ENCODE measurements at regions not wholly inside any gene's neighbourhood (a gene's known extent, or its start where the extent isn't known, plus 50 kb on each side); places are given as distances from the start of the nearest gene placed in this dataset.

- DNase-seq: no peak
- H3K4me1 Mint-ChIP-seq: peaks cover 0 to 2% (median under 1%) of the 10 kb centered on the region in 4 donors
These were observed 65.7 kb downstream of the BEX3 start for GRCh38 chrX:103441878-103442535.

GRCh38 chrX:103442536-103442901 lies 66.2 kb downstream of the BEX3 start:
- Mint-ChIP-seq H3K27ac (peak overlapping the region in 1 of 7 donors; percentile 39), H3K4me3 (no peak overlapping the region), H3K27me3 (no peaks in the 10 kb centered on the region), H3K36me3 (no peaks in the 10 kb centered on the region), H3K9me3 (no peaks in the 10 kb centered on the region), H3K4me1 (peaks cover 0 to 2% (median under 1%) of the 10 kb centered on the region in 4 donors)
- Histone ChIP-seq H3K4me3 (ENCODE audit: low read length in 2 of 2) (no peak overlapping the region), H3K27ac (ENCODE audit: low read depth, low read length) (no peak overlapping the region), H3K9me3 (ENCODE audit: control insufficient read depth in 1 of 2, low read length in 2 of 2) (no peaks in the 10 kb centered on the region), H3K4me1 (ENCODE audit: insufficient read depth, low read length) (no peaks in the 10 kb centered on the region), H3K27me3 (ENCODE audit: insufficient read depth, low read length) (no peaks in the 10 kb centered on the region), H3K36me3 (ENCODE audit: insufficient read depth, low read length) (no peaks in the 10 kb centered on the region)
- ChIA-PET POLR2A (ENCODE audit: partially characterized antibody) (interaction anchor here (0.6 kb wide), 1 partner anchor 25 kb away, joined by 4 read pairs; no protein-coding TSS in a partner anchor), CTCF (ENCODE audit: partially characterized antibody) (no interaction called here)
- intact Hi-C loops (cut with micrococcal nuclease): no loop called here
- no peak for DNase-seq

More at GRCh38 chrX:103441878-103442535, 65.7 kb downstream of the BEX3 start:
- Mint-ChIP-seq H3K27me3 (no peaks in the 10 kb centered on the region), H3K27ac (no peak overlapping the region), H3K4me3 (no peak overlapping the region), H3K9me3 (no peaks in the 10 kb centered on the region), H3K36me3 (no peaks in the 10 kb centered on the region)
- ChIA-PET CTCF (ENCODE audit: partially characterized antibody) (no interaction called here), POLR2A (ENCODE audit: partially characterized antibody) (no interaction called here)
- no peaks in the 10 kb centered on the region for H3K36me3 ChIP-seq (ENCODE audit: insufficient read depth, low read length)
- no peaks in the 10 kb centered on the region for H3K27me3 ChIP-seq (ENCODE audit: insufficient read depth, low read length)
- H3K4me3 ChIP-seq (ENCODE audit: low read length in 2 of 2): no peak overlapping the region
- no peak overlapping the region for H3K27ac ChIP-seq (ENCODE audit: low read depth, low read length)
- intact Hi-C loops (cut with micrococcal nuclease): no loop called here
- no peaks in the 10 kb centered on the region for H3K9me3 ChIP-seq (ENCODE audit: control insufficient read depth in 1 of 2, low read length in 2 of 2)
- no peaks in the 10 kb centered on the region for H3K4me1 ChIP-seq (ENCODE audit: insufficient read depth, low read length)

GRCh38 chrX:103446665-103447302 lies 70.4 kb downstream of the BEX3 start:
- H3K4me3 ChIP-seq (ENCODE audit: low read length in 2 of 2): no peak overlapping the region
- no peaks in the 10 kb centered on the region for H3K4me1 ChIP-seq (ENCODE audit: insufficient read depth, low read length)
- no peaks in the 10 kb centered on the region for H3K36me3 Mint-ChIP-seq
- H3K27ac Mint-ChIP-seq: peak overlapping the region in 1 of 7 donors; percentile 50
- no peak overlapping the region for H3K4me3 Mint-ChIP-seq
- no peaks in the 10 kb centered on the region for H3K9me3 Mint-ChIP-seq
- H3K27me3 Mint-ChIP-seq: no peaks in the 10 kb centered on the region
- POLR2A ChIA-PET (ENCODE audit: partially characterized antibody): no interaction called here
- DNase-seq: peak in 3 of 5 donors; percentile 23 to 34 (median 31)
- H3K27me3 ChIP-seq (ENCODE audit: insufficient read depth, low read length): no peaks in the 10 kb centered on the region
- H3K9me3 ChIP-seq (ENCODE audit: control insufficient read depth in 1 of 2, low read length in 2 of 2): no peaks in the 10 kb centered on the region
- no peaks in the 10 kb centered on the region for H3K36me3 ChIP-seq (ENCODE audit: insufficient read depth, low read length)
- H3K27ac ChIP-seq (ENCODE audit: low read depth, low read length): no peak overlapping the region
- intact Hi-C loops (cut with micrococcal nuclease): no loop called here
- CTCF ChIA-PET (ENCODE audit: partially characterized antibody): no interaction called here
- peaks cover 0 to 2% (median under 1%) of the 10 kb centered on the region in 4 donors for H3K4me1 Mint-ChIP-seq

All from CD4-positive, alpha-beta memory T cell (primary cell).